SU-DHL-6 (cell line): ENCODE measurements at regions not wholly inside any gene's neighbourhood (a gene's known extent, or its start where the extent isn't known, plus 50 kb on each side); places are given as distances from the start of the nearest gene placed in this dataset.

ENCODE experiments used
- H2AFZ ChIP-seq: fragments of 200-600 bp; sonication (generic); 2 replicates; pipeline ENCODE4 v1.6.1; 2014; ENCODE audit warnings: low read depth, mild to moderate bottlenecking, moderate library complexity, mixed read lengths, antibody characterized with exemption, low read length; ENCODE audit not compliant: severe bottlenecking
- H3F3A ChIP-seq: fragments of 200-600 bp; shearing (Covaris generic); 2 replicates; pipeline ENCODE4 v1.6.0; 2016; ENCODE audit warnings: antibody characterized with exemption, mild to moderate bottlenecking; ENCODE audit not compliant: insufficient read depth
- H3K27ac ChIP-seq: fragments of 200-600 bp; sonication (generic); 2 replicates; pipeline ENCODE4 v1.5.1; 2016; ENCODE audit warnings: low read depth, mild to moderate bottlenecking, low read length, moderate library complexity, mixed read lengths
- H3K27me3 ChIP-seq: fragments of 200-600 bp; sonication (generic), shearing (Covaris generic); 2 replicates; pipeline ENCODE4 v1.6.0; 2014; ENCODE audit warnings: mild to moderate bottlenecking, low read length
- H3K36me3 ChIP-seq: fragments of 200-600 bp; sonication (generic); 2 replicates; pipeline ENCODE4 v1.6.1; 2014; ENCODE audit warnings: mild to moderate bottlenecking, low read length, mixed read lengths
- H3K4me2 ChIP-seq: fragments of 300-600, 200-600 bp; shearing (Covaris generic), sonication (generic); 2 replicates; pipeline ENCODE4 v1.6.0; 2014; ENCODE audit warnings: low read length, low read depth, mild to moderate bottlenecking; ENCODE audit not compliant: poor library complexity, severe bottlenecking
- H3K4me3 ChIP-seq: fragments of 200-600 bp; sonication (generic); 2 replicates; pipeline ENCODE4 v1.5.1; 2014; ENCODE audit warnings: antibody characterized with exemption, low read length, mild to moderate bottlenecking, mixed read lengths; ENCODE audit not compliant: insufficient read depth, poor library complexity, severe bottlenecking
- H3K79me2 ChIP-seq: fragments of 200-600 bp; sonication (generic); 2 replicates; pipeline ENCODE4 v1.6.1; 2014; ENCODE audit warnings: mild to moderate bottlenecking, low read length, moderate library complexity; ENCODE audit not compliant: insufficient read depth
- H3K9ac ChIP-seq: fragments of 200-600 bp; sonication (generic); 2 replicates; pipeline ENCODE4 v1.7.0; 2014; ENCODE audit warnings: mild to moderate bottlenecking, low read length
- H3K9me2 ChIP-seq: fragments of 200-600 bp; sonication (generic); replicated peaks from 2 replicates; pipeline ENCODE4 v1.6.1; 2014; ENCODE audit warnings: low read length; ENCODE audit not compliant: insufficient read depth
- H3K9me3 ChIP-seq: fragments of 200-600 bp; sonication (generic); 2 replicates; pipeline ENCODE4 v1.6.1; 2014; ENCODE audit warnings: low read length, mixed read lengths; ENCODE audit not compliant: insufficient read depth
- H4K20me1 ChIP-seq: fragments of 200-600 bp; sonication (generic); 2 replicates; pipeline ENCODE4 v1.6.1; 2014; ENCODE audit warnings: low read depth, mild to moderate bottlenecking, antibody characterized with exemption, low read length, moderate library complexity, mixed read lengths
- EZH2phosphoT487 ChIP-seq: fragments of 200-600 bp; sonication (generic), shearing (Covaris generic); conservative IDR thresholded peaks from 2 replicates; pipeline ENCODE4 v1.6.1; 2018; ENCODE audit warnings: mild to moderate bottlenecking, antibody characterized with exemption, low read length, moderate library complexity, mixed read lengths
- TF ChIP-seq, protein P1 (sequence below): fragments of 200-600 bp; sonication (generic); IDR thresholded peaks from one replicate; pipeline ENCODE4 v1.5.1; 2017; ENCODE audit warnings: antibody characterized with exemption, mild to moderate bottlenecking, low read length, moderate library complexity; ENCODE audit not compliant: insufficient read depth, poor library complexity, severe bottlenecking

GRCh38 chr9:87093777-87094176 lies 146.5 kb upstream of the GAS1 start:
- no peak overlapping the region for H3K4me2 ChIP-seq
- H3K27ac ChIP-seq, result no peak overlapping the region
- TF ChIP-seq, protein P1, sequence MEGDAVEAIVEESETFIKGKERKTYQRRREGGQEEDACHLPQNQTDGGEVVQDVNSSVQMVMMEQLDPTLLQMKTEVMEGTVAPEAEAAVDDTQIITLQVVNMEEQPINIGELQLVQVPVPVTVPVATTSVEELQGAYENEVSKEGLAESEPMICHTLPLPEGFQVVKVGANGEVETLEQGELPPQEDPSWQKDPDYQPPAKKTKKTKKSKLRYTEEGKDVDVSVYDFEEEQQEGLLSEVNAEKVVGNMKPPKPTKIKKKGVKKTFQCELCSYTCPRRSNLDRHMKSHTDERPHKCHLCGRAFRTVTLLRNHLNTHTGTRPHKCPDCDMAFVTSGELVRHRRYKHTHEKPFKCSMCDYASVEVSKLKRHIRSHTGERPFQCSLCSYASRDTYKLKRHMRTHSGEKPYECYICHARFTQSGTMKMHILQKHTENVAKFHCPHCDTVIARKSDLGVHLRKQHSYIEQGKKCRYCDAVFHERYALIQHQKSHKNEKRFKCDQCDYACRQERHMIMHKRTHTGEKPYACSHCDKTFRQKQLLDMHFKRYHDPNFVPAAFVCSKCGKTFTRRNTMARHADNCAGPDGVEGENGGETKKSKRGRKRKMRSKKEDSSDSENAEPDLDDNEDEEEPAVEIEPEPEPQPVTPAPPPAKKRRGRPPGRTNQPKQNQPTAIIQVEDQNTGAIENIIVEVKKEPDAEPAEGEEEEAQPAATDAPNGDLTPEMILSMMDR, result no peak
- no peak for TF ChIP-seq EZH2phosphoT487
- no peak overlapping the region for H3K9ac ChIP-seq
- no peaks in the 10 kb centered on the region for H3F3A ChIP-seq
- H3K9me3 ChIP-seq, result no peaks in the 10 kb centered on the region
- no peaks in the 10 kb centered on the region for H3K36me3 ChIP-seq
- no peaks in the 10 kb centered on the region for H3K27me3 ChIP-seq
- no peaks in the 10 kb centered on the region for H3K9me2 ChIP-seq
- no peaks in the 10 kb centered on the region for H4K20me1 ChIP-seq
- no peaks in the 10 kb centered on the region for H3K79me2 ChIP-seq
- H3K4me3 ChIP-seq, result no peak overlapping the region
- no peak overlapping the region for H2AFZ ChIP-seq

DNA sequence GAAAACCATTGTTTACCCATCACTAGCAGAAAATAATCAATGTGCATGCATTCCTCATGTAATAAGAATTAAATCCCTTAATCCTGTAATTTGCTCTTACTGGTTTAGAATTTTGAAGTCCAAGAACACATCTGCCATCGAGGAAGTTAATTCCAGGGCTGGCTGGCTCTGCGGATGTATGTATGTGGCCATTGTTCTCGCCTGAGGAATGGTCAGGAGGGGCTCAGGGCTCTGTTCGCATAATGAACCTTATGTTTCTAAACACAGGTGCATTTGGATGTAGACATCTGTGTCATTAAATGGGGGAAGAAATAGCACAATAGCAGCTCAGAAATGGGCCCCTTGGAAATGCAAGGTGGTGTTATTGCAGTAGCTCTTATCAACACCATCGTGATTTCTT lies 148.6 kb upstream of the GAS1 start:
- Histone ChIP-seq H3F3A (no peaks in the 10 kb centered on the region), H2AFZ (no peak overlapping the region), H3K4me2 (no peak overlapping the region), H3K79me2 (no peaks in the 10 kb centered on the region), H3K36me3 (no peaks in the 10 kb centered on the region), H4K20me1 (no peaks in the 10 kb centered on the region), H3K27ac (no peak overlapping the region), H3K27me3 (no peaks in the 10 kb centered on the region), H3K9me2 (no peaks in the 10 kb centered on the region), H3K9ac (no peak overlapping the region), H3K4me3 (no peak overlapping the region), H3K9me3 (no peaks in the 10 kb centered on the region)
- no peak for TF ChIP-seq EZH2phosphoT487
- TF ChIP-seq, protein P1, result no peak

DNA sequence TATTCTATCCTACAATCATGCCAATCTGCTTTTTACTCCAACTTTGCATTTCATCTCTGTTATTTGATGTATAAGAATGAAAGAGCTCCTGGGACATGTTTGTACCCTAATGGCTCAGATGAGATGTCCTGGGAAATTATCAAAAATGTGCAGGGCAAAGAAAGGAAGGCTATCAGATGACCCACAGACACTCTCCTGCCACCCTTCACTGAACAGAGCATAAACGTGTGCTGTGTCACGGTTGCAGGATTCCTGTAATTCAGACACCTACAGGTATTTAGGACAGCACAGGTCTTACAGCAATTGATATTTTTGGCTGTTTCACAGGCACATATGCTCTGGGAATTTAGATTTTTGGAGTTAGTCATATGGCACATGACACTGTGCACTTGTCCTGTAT lies 149.2 kb upstream of the GAS1 start:
- Histone ChIP-seq H3F3A (no peaks in the 10 kb centered on the region), H3K4me3 (no peak overlapping the region), H3K27ac (no peak overlapping the region), H3K27me3 (no peaks in the 10 kb centered on the region), H4K20me1 (no peaks in the 10 kb centered on the region), H2AFZ (no peak overlapping the region), H3K79me2 (no peaks in the 10 kb centered on the region), H3K9me3 (no peaks in the 10 kb centered on the region), H3K9me2 (no peaks in the 10 kb centered on the region), H3K4me2 (no peak overlapping the region), H3K36me3 (no peaks in the 10 kb centered on the region), H3K9ac (no peak overlapping the region)
- TF ChIP-seq EZH2phosphoT487, result no peak
- TF ChIP-seq, protein P1, result no peak
